Tibial nerve (tissue), 4 donors: ENCODE measurements at regions not wholly inside any gene's neighbourhood (a gene's known extent, or its start where the extent isn't known, plus 50 kb on each side); places are given as distances from the start of the nearest gene placed in this dataset.

Experiments used
- EP300 ChIP-seq, 2 donors: sonication (generic); formaldehyde crosslinking; IDR thresholded peaks; one replicate each; pipeline ENCODE4 v1.6.1; 2017; ENCODE audit warnings: antibody characterized with exemption in 2 of 2, mild to moderate bottlenecking in 1 of 2
- TF ChIP-seq, protein P1 (sequence below), 5 experiments: fragments of 200-600 bp in 3 of 5; fragments of 450-650 bp in 2 of 5; sonication (generic) in 3 of 5; IDR thresholded peaks; one replicate each; pipeline ENCODE4 v1.5.1; 2016 to 2019; ENCODE audit warnings: antibody characterized with exemption in 5 of 5, mild to moderate bottlenecking in 3 of 5, moderate library complexity in 2 of 5

GRCh38 chr18:55819448-55819847, 231.5 kb upstream of the TCF4 start:
- no peak for TF ChIP-seq EP300 (IDR thresholded peaks at IDR 0.05)
- TF ChIP-seq, protein P1, sequence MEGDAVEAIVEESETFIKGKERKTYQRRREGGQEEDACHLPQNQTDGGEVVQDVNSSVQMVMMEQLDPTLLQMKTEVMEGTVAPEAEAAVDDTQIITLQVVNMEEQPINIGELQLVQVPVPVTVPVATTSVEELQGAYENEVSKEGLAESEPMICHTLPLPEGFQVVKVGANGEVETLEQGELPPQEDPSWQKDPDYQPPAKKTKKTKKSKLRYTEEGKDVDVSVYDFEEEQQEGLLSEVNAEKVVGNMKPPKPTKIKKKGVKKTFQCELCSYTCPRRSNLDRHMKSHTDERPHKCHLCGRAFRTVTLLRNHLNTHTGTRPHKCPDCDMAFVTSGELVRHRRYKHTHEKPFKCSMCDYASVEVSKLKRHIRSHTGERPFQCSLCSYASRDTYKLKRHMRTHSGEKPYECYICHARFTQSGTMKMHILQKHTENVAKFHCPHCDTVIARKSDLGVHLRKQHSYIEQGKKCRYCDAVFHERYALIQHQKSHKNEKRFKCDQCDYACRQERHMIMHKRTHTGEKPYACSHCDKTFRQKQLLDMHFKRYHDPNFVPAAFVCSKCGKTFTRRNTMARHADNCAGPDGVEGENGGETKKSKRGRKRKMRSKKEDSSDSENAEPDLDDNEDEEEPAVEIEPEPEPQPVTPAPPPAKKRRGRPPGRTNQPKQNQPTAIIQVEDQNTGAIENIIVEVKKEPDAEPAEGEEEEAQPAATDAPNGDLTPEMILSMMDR (IDR thresholded peaks at IDR 0.05), result no peak
